OCI-LY1 (cell line): ENCODE measurements at regions not wholly inside any gene's neighbourhood (a gene's known extent, or its start where the extent isn't known, plus 50 kb on each side); places are given as distances from the start of the nearest gene placed in this dataset.
"Not testable (repeated sequence)": the region's sequence is repeated elsewhere in the genome, so short reads cannot be mapped to it uniquely, and the experiment has no call there.

Source experiments
- H2AFZ ChIP-seq: fragments of 200-600 bp; sonication (generic), shearing (Covaris generic); 2 replicates; pipeline ENCODE4 v1.6.0; 2014; ENCODE audit warnings: antibody characterized with exemption, mild to moderate bottlenecking, low read length
- H3F3A ChIP-seq: fragments of 200-600 bp; sonication (generic), shearing (Covaris generic); 2 replicates; pipeline ENCODE4 v1.6.0; 2014; ENCODE audit warnings: mild to moderate bottlenecking, antibody characterized with exemption, low read length, moderate library complexity; ENCODE audit not compliant: insufficient read depth
- H3K27ac ChIP-seq: fragments of 200-600 bp; sonication (generic); 2 replicates; pipeline ENCODE4 v1.5.1; 2014; ENCODE audit warnings: low read length, mixed run types, mild to moderate bottlenecking, low read depth; ENCODE audit not compliant: poor library complexity, severe bottlenecking
- H3K27me3 ChIP-seq: fragments of 200-600 bp; sonication (generic); 2 replicates; pipeline ENCODE4 v1.6.0; 2014; ENCODE audit warnings: antibody characterized with exemption, mild to moderate bottlenecking, low read length, moderate library complexity; ENCODE audit not compliant: insufficient read depth
- H3K36me3 ChIP-seq: fragments of 200-600 bp; sonication (generic); 2 replicates; pipeline ENCODE4 v1.6.1; 2014; ENCODE audit warnings: mild to moderate bottlenecking, antibody characterized with exemption, low read length, moderate library complexity, mixed read lengths; ENCODE audit not compliant: insufficient read depth
- H3K4me1 ChIP-seq: fragments of 200-600 bp; sonication (generic); 2 replicates; pipeline ENCODE4 v1.5.1; 2014; ENCODE audit warnings: mild to moderate bottlenecking, low read length, moderate library complexity; ENCODE audit not compliant: insufficient read depth, severe bottlenecking
- H3K4me2 ChIP-seq: fragments of 200-600 bp; sonication (generic), shearing (Covaris generic); 2 replicates; pipeline ENCODE4 v1.6.1; 2014; ENCODE audit warnings: low read length
- H3K4me3 ChIP-seq: fragments of 200-600 bp; sonication (generic); 2 replicates; pipeline ENCODE4 v1.5.1; 2014; ENCODE audit warnings: low read length, low read depth, mild to moderate bottlenecking, mixed read lengths; ENCODE audit not compliant: poor library complexity, severe bottlenecking
- H3K79me2 ChIP-seq: fragments of 200-600 bp; shearing (Covaris generic); 2 replicates; pipeline ENCODE4 v1.6.1; 2016; ENCODE audit warnings: mixed run types, low read length, mixed read lengths; ENCODE audit not compliant: insufficient read depth
- H3K9ac ChIP-seq: fragments of 200-600 bp; sonication (generic), shearing (Covaris generic); 2 replicates; pipeline ENCODE4 v1.6.1; 2014; ENCODE audit warnings: mild to moderate bottlenecking, low read length, mixed read lengths
- H3K9me2 ChIP-seq: fragments of 200-600 bp; sonication (generic), shearing (Covaris generic); 2 replicates; pipeline ENCODE4 v1.6.1; 2014; ENCODE audit warnings: low read depth, mild to moderate bottlenecking, low read length, mixed read lengths
- H3K9me3 ChIP-seq: fragments of 200-600 bp; shearing (Covaris generic); 2 replicates; pipeline ENCODE4 v1.6.1; 2014; ENCODE audit warnings: low read length, mixed read lengths
- H4K20me1 ChIP-seq: fragments of 200-600 bp; sonication (generic), shearing (Covaris generic); 2 replicates; pipeline ENCODE4 v1.6.0; 2016; ENCODE audit warnings: mild to moderate bottlenecking, low read length; ENCODE audit not compliant: insufficient read depth
- CTCF ChIP-seq: fragments of 200-600 bp; sonication (generic), shearing (Covaris generic); IDR thresholded peaks from 2 replicates; pipeline ENCODE4 v1.5.1; 2017; ENCODE audit warnings: mild to moderate bottlenecking, antibody characterized with exemption, low read length, moderate library complexity, mixed read lengths
- EZH2 ChIP-seq: fragments of 200-600 bp; sonication (generic), shearing (Covaris generic); IDR thresholded peaks from 2 replicates; pipeline ENCODE4 v1.8.0; 2017; ENCODE audit warnings: borderline replicate concordance, mixed run types, mild to moderate bottlenecking, antibody characterized with exemption, low read length, moderate library complexity, mixed read lengths

GRCh38 chr11:44367452-44367851, 57.5 kb upstream of the ALX4 start:
- Histone ChIP-seq H3K4me3 (no peak overlapping the region), H3K9ac (no peak overlapping the region), H4K20me1 (no peaks in the 10 kb centered on the region), H3F3A (no peaks in the 10 kb centered on the region), H3K27me3 (no peaks in the 10 kb centered on the region; the same call in 1 of the 2 replicates), H3K4me1 (no peaks in the 10 kb centered on the region), H3K36me3 (no peaks in the 10 kb centered on the region), H3K9me3 (no peaks in the 10 kb centered on the region), H3K9me2 (no peaks in the 10 kb centered on the region), H2AFZ (no peak overlapping the region), H3K4me2 (no peak overlapping the region), H3K27ac (no peak overlapping the region), H3K79me2 (no peaks in the 10 kb centered on the region)
- TF ChIP-seq CTCF (no peak), EZH2 (no peak)

- no peaks in the 10 kb centered on the region for H3K79me2 ChIP-seq
- H3K4me1 ChIP-seq: no peaks in the 10 kb centered on the region
- no peaks in the 10 kb centered on the region for H3K9me2 ChIP-seq
- H3K9me3 ChIP-seq: no peaks in the 10 kb centered on the region
- no peak for TF ChIP-seq EZH2
- no peak for TF ChIP-seq CTCF
- H4K20me1 ChIP-seq: no peaks in the 10 kb centered on the region
- no peaks in the 10 kb centered on the region; the same call in 1 of the 2 replicates for H3K27me3 ChIP-seq
- no peak overlapping the region for H3K27ac ChIP-seq
- no peaks in the 10 kb centered on the region for H3K36me3 ChIP-seq
- H3K9ac ChIP-seq: no peak overlapping the region
- H3F3A ChIP-seq: no peaks in the 10 kb centered on the region
- no peak overlapping the region for H2AFZ ChIP-seq
- no peak overlapping the region for H3K4me3 ChIP-seq
- no peak overlapping the region for H3K4me2 ChIP-seq
Observed at GRCh38 chr11:44368886-44369285, 58.9 kb upstream of the ALX4 start.

GRCh38 chr11:44371042-44371441, 61.1 kb upstream of the ALX4 start:
- H3K4me3 ChIP-seq, H3K27ac ChIP-seq, H3F3A ChIP-seq, H4K20me1 ChIP-seq, H3K9me2 ChIP-seq, H3K4me2 ChIP-seq, H3K79me2 ChIP-seq, H3K4me1 ChIP-seq, H3K9ac ChIP-seq, H3K27me3 ChIP-seq, H3K36me3 ChIP-seq, H2AFZ ChIP-seq, H3K9me3 ChIP-seq: not testable (repeated sequence)

GRCh38 chr11:44371706-44372105, 61.8 kb upstream of the ALX4 start:
- Histone ChIP-seq H2AFZ (no peak overlapping the region), H3K9me3 (no peaks in the 10 kb centered on the region), H3K9ac (no peak overlapping the region), H3K4me1 (no peaks in the 10 kb centered on the region), H3K27me3 (no peaks in the 10 kb centered on the region), H3K9me2 (no peaks in the 10 kb centered on the region), H3K4me3 (no peak overlapping the region), H3K4me2 (no peak overlapping the region), H3K27ac (no peak overlapping the region), H3K36me3 (no peaks in the 10 kb centered on the region), H3K79me2 (no peaks in the 10 kb centered on the region), H3F3A (no peaks in the 10 kb centered on the region), H4K20me1 (no peaks in the 10 kb centered on the region)
- no peak for TF ChIP-seq CTCF
- TF ChIP-seq EZH2: no peak
